K562 (cell line): ENCODE measurements at regions not wholly inside any gene's neighbourhood (a gene's known extent, or its start where the extent isn't known, plus 50 kb on each side); places are given as distances from the start of the nearest gene placed in this dataset.
A peak's percentile ranks its signal among the peaks of the same experiment; 100 is the strongest.

Experiments
- ATAC-seq: fragments of 200-7000 bp; cut with Tn5 transposase; 3 replicates; pipeline ENCODE4 v1.9.1; 2020; ENCODE audit warnings: moderate library complexity
- BruUV-seq: library from RNA; stranded (reverse); fragments of 400-500 nt; replicated peaks from 2 replicates; lab custom pipeline; 2021; lab: Mats Ljungman, UMichigan
- CTCF ChIA-PET: fragments of 300-600 bp; formaldehyde crosslinking; extraction: SDS; loops from one replicate; lab custom pipeline; 2021; ENCODE audit warnings: low intra/inter-chr PET ratio; lab: Yijun Ruan, JAX
- POLR2A ChIA-PET: fragments of 300-600, 350-650 bp; sonication (Branson Sonifier 250); formaldehyde crosslinking; extraction: SDS; loops from one replicate; lab custom pipeline; 2021; ENCODE audit warnings: antibody characterized with exemption, inconsistent platforms; lab: Yijun Ruan, JAX
- DNase-seq, 4 experiments: peaks; one replicate each; pipeline versions ENCODE4 v3.0.0 to v3.0.0-alpha.2; 2011 to 2018; ENCODE audit warnings: low spot score in 3 of 4, mixed read lengths in 3 of 4; ENCODE audit errors: extremely low read depth in 1 of 4
- FAIRE-seq: peaks from 2 replicates; lab custom pipeline; 2011; peaks lifted over from hg19 to GRCh38; lab: Jason Lieb, UNC
- H2AFZ ChIP-seq: 2 replicates; pipeline ENCODE4 v1.6.0; 2011; ENCODE audit warnings: low read depth, low read length, control low read depth, inconsistent platforms
- H3K27ac ChIP-seq: fragments of 200-600 bp; 3 replicates; pipeline ENCODE4 v1.8.0; 2011; ENCODE audit warnings: low read depth, mild to moderate bottlenecking, control low read depth, inconsistent platforms, low read length, moderate library complexity, mixed read lengths; ENCODE audit errors: extremely low read depth
- H3K27me3 ChIP-seq, 2 experiments: fragments of 300-600 bp in 1 of 2; 2 replicates in 1 of 2; 3 replicates in 1 of 2; pipeline versions ENCODE4 v1.6.0 to v1.8.0; 2011; ENCODE audit warnings: inconsistent platforms in 2 of 2, low read length in 2 of 2, mild to moderate bottlenecking in 1 of 2, mixed read lengths in 1 of 2, moderate library complexity in 1 of 2; ENCODE audit not compliant: control insufficient read depth in 2 of 2, insufficient read depth in 2 of 2
- H3K36me3 ChIP-seq: fragments of 300-600 bp; 3 replicates; pipeline ENCODE4 v1.8.0; 2011; ENCODE audit warnings: mild to moderate bottlenecking, low read length, inconsistent platforms; ENCODE audit not compliant: control insufficient read depth, insufficient read depth
- H3K4me1 ChIP-seq, 2 experiments: fragments of 200-600 bp in 1 of 2; replicated peaks in 1 of 2; 2 replicates in 1 of 2; 3 replicates in 1 of 2; pipeline versions ENCODE4 v1.5.1 to v1.8.0; 2011; ENCODE audit warnings: inconsistent platforms in 2 of 2, low read length in 2 of 2, mild to moderate bottlenecking in 1 of 2, mixed read lengths in 1 of 2, moderate library complexity in 1 of 2; ENCODE audit not compliant: control insufficient read depth in 2 of 2, insufficient read depth in 2 of 2
- H3K4me2 ChIP-seq: 2 replicates; pipeline ENCODE4 v1.6.1; 2011; ENCODE audit warnings: low read length, control low read depth, inconsistent platforms, mixed read lengths; ENCODE audit not compliant: insufficient read depth
- H3K4me3 ChIP-seq: fragments of 200-600 bp; sonication (generic), shearing (Covaris generic); 2 replicates; pipeline ENCODE4 v1.5.1; 2016; ENCODE audit warnings: control low read depth, inconsistent platforms
- H3K79me2 ChIP-seq: fragments of 200-600 bp; 3 replicates; pipeline ENCODE4 v1.8.0; 2011; ENCODE audit warnings: low read length, inconsistent platforms; ENCODE audit not compliant: control insufficient read depth, insufficient read depth
- H3K9ac ChIP-seq, 2 experiments: 2 replicates each; pipeline versions ENCODE4 v1.6.0 to v1.6.1; 2011; ENCODE audit warnings: low read depth in 2 of 2, low read length in 2 of 2, control low read depth in 1 of 2, inconsistent platforms in 1 of 2, mild to moderate bottlenecking in 1 of 2, mixed read lengths in 1 of 2; ENCODE audit not compliant: insufficient read depth in 1 of 2
- H3K9me1 ChIP-seq: one replicate; pipeline ENCODE4 v1.6.0; 2011; ENCODE audit warnings: inconsistent platforms, mild to moderate bottlenecking, low read length, moderate library complexity; ENCODE audit not compliant: control insufficient read depth, insufficient read depth
- H3K9me3 ChIP-seq: replicated peaks from 2 replicates; pipeline ENCODE4 v1.5.1; 2011; ENCODE audit warnings: low read depth, low read length, inconsistent platforms; ENCODE audit not compliant: control insufficient read depth, insufficient read depth
- H4K20me1 ChIP-seq: replicated peaks from 2 replicates; pipeline ENCODE4 v1.6.1; 2011; ENCODE audit warnings: low read length, inconsistent platforms, mixed read lengths; ENCODE audit not compliant: control insufficient read depth, insufficient read depth
- C11orf30 ChIP-seq: fragments of 450-650 bp; IDR thresholded peaks from 2 replicates; pipeline ENCODE4 v1.6.1; 2016; ENCODE audit warnings: low read depth, mild to moderate bottlenecking
- ELF1 ChIP-seq: fragments of 200-800 bp; sonication (Bioruptor generic); IDR thresholded peaks from 2 replicates; pipeline ENCODE4 v1.6.1; 2016; ENCODE audit warnings: missing genetic modification characterization, missing compliant biosample characterization
- ELF2 ChIP-seq: fragments of 250-450 bp; sonication (Bioruptor Pico); IDR thresholded peaks from 2 replicates; pipeline ENCODE4 v1.5.0; 2021; ENCODE audit warnings: mild to moderate bottlenecking
- ETV1 ChIP-seq: fragments of 450-650 bp; conservative IDR thresholded peaks from 2 replicates; pipeline ENCODE4 v1.6.1; 2016; ENCODE audit warnings: missing genetic modification characterization, control low read depth, low read depth, missing compliant biosample characterization
- GATAD2A ChIP-seq: fragments of 450-650 bp; IDR thresholded peaks from 2 replicates; pipeline ENCODE4 v1.6.1; 2017
- KDM4B ChIP-seq, 2 experiments: fragments of 450-650 bp in 1 of 2; sonication (generic) in 1 of 2; IDR thresholded peaks; 2 replicates each; pipeline ENCODE4 v1.6.1; 2016 to 2017; ENCODE audit warnings: borderline replicate concordance in 2 of 2, antibody characterized with exemption in 1 of 2, low read depth in 1 of 2, mild to moderate bottlenecking in 1 of 2
- KLF16 ChIP-seq: IDR thresholded peaks from 2 replicates; pipeline ENCODE4 v1.6.1; 2016; ENCODE audit warnings: antibody characterized with exemption
- MAFF ChIP-seq: IDR thresholded peaks from 2 replicates; pipeline ENCODE4 v1.6.1; 2012; ENCODE audit warnings: low read length, improper control_type of control experiment
- MBD2 ChIP-seq: sonication (generic); IDR thresholded peaks from 2 replicates; pipeline ENCODE4 v1.6.1; 2016; ENCODE audit warnings: low read depth, borderline replicate concordance
- MTF1 ChIP-seq: fragments of 250-450 bp; sonication (Bioruptor Pico); IDR thresholded peaks from 2 replicates; pipeline ENCODE4 v1.9.0; 2021; ENCODE audit warnings: moderate library complexity, mild to moderate bottlenecking, inconsistent platforms, borderline replicate concordance
- NCOA2 ChIP-seq, 2 experiments: fragments of 450-650 bp; IDR thresholded peaks; 2 replicates each; pipeline ENCODE4 v1.6.1; 2018; ENCODE audit warnings: mild to moderate bottlenecking in 2 of 2, moderate library complexity in 1 of 2; ENCODE audit not compliant: partially characterized antibody in 2 of 2
- NKRF ChIP-seq: fragments of 450-650 bp; IDR thresholded peaks from 2 replicates; pipeline ENCODE4 v1.6.1; 2016; ENCODE audit warnings: borderline replicate concordance
- RUNX1 ChIP-seq: sonication (generic); IDR thresholded peaks from 2 replicates; pipeline ENCODE4 v1.6.1; 2016; ENCODE audit warnings: antibody characterized with exemption, low read depth
- SMARCA5 ChIP-seq: fragments of 450-650 bp; IDR thresholded peaks from 2 replicates; pipeline ENCODE4 v1.6.1; 2016
- TAF1 ChIP-seq: IDR thresholded peaks from 2 replicates; pipeline ENCODE4 v1.6.1; 2011; ENCODE audit warnings: mild to moderate bottlenecking, low read length, moderate library complexity; ENCODE audit not compliant: insufficient read depth, control insufficient read depth, severe bottlenecking; ENCODE audit errors: extremely low read depth
- WHSC1 ChIP-seq: IDR thresholded peaks from one replicate; pipeline ENCODE4 v1.6.1; 2012; ENCODE audit warnings: low read length, control low read depth, inconsistent platforms
- ZKSCAN8 ChIP-seq: fragments of 200-800 bp; sonication (Bioruptor generic); IDR thresholded peaks from 2 replicates; pipeline ENCODE4 v1.6.1; 2016; ENCODE audit warnings: missing genetic modification characterization, missing compliant biosample characterization
- ZNF133 ChIP-seq: fragments of 250-450 bp; sonication (Bioruptor Pico); IDR thresholded peaks from 2 replicates; pipeline ENCODE4 v1.4.0; 2020; ENCODE audit warnings: mild to moderate bottlenecking
- ZNF217 ChIP-seq: sonication (generic); formaldehyde crosslinking; IDR thresholded peaks from 2 replicates; pipeline ENCODE4 v1.8.0; 2022; ENCODE audit warnings: mild to moderate bottlenecking, missing genetic modification reagents
- ZNF316 ChIP-seq: fragments of 450-650 bp; IDR thresholded peaks from 2 replicates; pipeline ENCODE4 v1.6.1; 2016
- ZNF449 ChIP-seq: fragments of 250-450 bp; sonication (Bioruptor Pico); IDR thresholded peaks from 2 replicates; pipeline ENCODE4 v1.8.0; 2022; ENCODE audit warnings: moderate library complexity, mild to moderate bottlenecking, inconsistent platforms
- whole genome bisulfite sequencing: fragments of 100-300 bp; shearing (Covaris generic); methylation state at CpG from one replicate; pipeline ENCODE4 v1.1.6; 2016; ENCODE audit warnings: low coverage, mixed read lengths; ENCODE audit not compliant: insufficient coverage; ENCODE audit errors: missing lambda C conversion rate; 5-methylcytosine and 5-hydroxymethylcytosine counted together
- in situ Hi-C: fragments of 300-500 bp; cut with MboI; formaldehyde crosslinking; loops from 4 replicates; pipeline ENCODE4 v1.15.0; 2018; ENCODE audit warnings: inconsistent platforms, mixed read lengths
- intact Hi-C: fragments of 100-400 bp; cut with micrococcal nuclease; formaldehyde crosslinking; loops from 2 replicates; pipeline ENCODE4 v1.14.2; 2022

DNA sequence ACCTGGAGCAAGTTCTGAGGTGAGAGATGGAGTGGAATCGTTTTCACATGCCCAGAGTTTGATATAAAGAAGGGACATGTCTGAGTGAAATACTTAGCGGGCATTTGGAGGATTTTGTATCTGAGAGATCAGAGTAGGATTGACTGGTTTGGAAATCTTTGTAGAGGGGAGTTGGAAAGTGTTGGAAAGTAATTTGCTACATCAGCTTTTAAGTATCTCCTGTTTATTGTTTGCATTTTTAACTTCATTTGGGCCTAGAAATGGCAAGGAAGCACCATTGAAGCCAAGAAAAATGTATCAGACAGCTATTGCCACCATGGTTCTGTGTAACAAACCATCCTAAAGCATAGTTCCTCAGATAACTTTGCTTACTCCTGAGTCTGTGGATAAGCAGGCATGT, 1015.1 kb upstream of the EEF2KMT start:
- no peak for FAIRE-seq
- Histone ChIP-seq H4K20me1 (no peaks in the 10 kb centered on the region), H3K4me2 (no peak overlapping the region), H3K27ac (no peak overlapping the region), H3K36me3 (no peaks in the 10 kb centered on the region), H3K9me1 (no peaks in the 10 kb centered on the region), H3K9me3 (no peaks in the 10 kb centered on the region), H2AFZ (no peak overlapping the region), H3K4me3 (no peak overlapping the region), H3K79me2 (no peaks in the 10 kb centered on the region), H3K27me3 (no peaks in the 10 kb centered on the region), H3K9ac (no peak overlapping the region), H3K4me1 (no peaks in the 10 kb centered on the region)
- no peak for ATAC-seq
- no peak for DNase-seq
- intact Hi-C loops (no loop called here), in situ Hi-C loops (no loop called here)
- WGBS = 0% methylated on average over 2 of the region's 2 CpGs
- no TSS peak for BruUV-seq
- ChIA-PET POLR2A (no interaction called here), CTCF (no interaction called here)
- no peak for TF ChIP-seq NCOA2 (IDR thresholded peaks at IDR 0.05; ENCODE audit: partially characterized antibody in 2 of 2)
- no peak for TF ChIP-seq ZNF217 (CRISPR knock-in tag)
- no peak for TF ChIP-seq MTF1 (CRISPR knock-in tag)
- TF ChIP-seq RUNX1 = no peak
- TF ChIP-seq GATAD2A = no peak
- no peak for TF ChIP-seq KLF16
- no peak for TF ChIP-seq ELF1 (tag)
- no peak for TF ChIP-seq ELF2 (CRISPR knock-in tag)
- TF ChIP-seq SMARCA5 = no peak
- TF ChIP-seq WHSC1 = no peak
- 0 out of 2 replicates have a peak, but pooled peaks have one; percentile 10 for TF ChIP-seq C11orf30
- TF ChIP-seq MBD2 = no peak
- no peak for TF ChIP-seq ETV1 (tag)
- no peak for TF ChIP-seq TAF1
- TF ChIP-seq NKRF = no peak
- 0 out of 2 replicates have a peak, but pooled peaks have one; percentile 3 for TF ChIP-seq MAFF
- no peak for TF ChIP-seq ZKSCAN8 (CRISPR knock-in tag)
- TF ChIP-seq KDM4B (IDR thresholded peaks at IDR 0.05; ENCODE audit: borderline replicate concordance in 2 of 2, low read depth in 1 of 2) = no peak
- TF ChIP-seq ZNF316 = peak; percentile 45; the same call in 1 of the 2 replicates
- TF ChIP-seq ZNF449 (CRISPR knock-in tag) = no peak
- no peak for TF ChIP-seq ZNF133 (CRISPR knock-in tag)
